Calu3 (cell line): ENCODE measurements at regions not wholly inside any gene's neighbourhood (a gene's known extent, or its start where the extent isn't known, plus 50 kb on each side); places are given as distances from the start of the nearest gene placed in this dataset.

Experiments
- BruUV-seq: library from RNA; stranded (reverse); fragments of 400-500 nt; replicated peaks from 2 replicates; lab custom pipeline; 2021; lab: Mats Ljungman, UMichigan
- CTCF ChIA-PET: fragments of 300-600 bp; sonication (Branson Sonifier 250); formaldehyde crosslinking; loops from one replicate; lab custom pipeline; 2022; ENCODE audit warnings: antibody characterized with exemption; lab: Charles Lee
- DNase-seq: peaks from one replicate; pipeline ENCODE4 v3.0.0; 2022
- H3K27ac Mint-ChIP-seq: one replicate; pipeline ENCODE4 v1.8.0; 2022; ENCODE audit warnings: mixed read lengths; ENCODE audit not compliant: unreplicated experiment
- H3K27me3 Mint-ChIP-seq: one replicate; pipeline ENCODE4 v1.8.0; 2022; ENCODE audit warnings: mixed read lengths; ENCODE audit not compliant: unreplicated experiment
- H3K36me3 Mint-ChIP-seq: one replicate; pipeline ENCODE4 v1.8.0; 2022; ENCODE audit warnings: mild to moderate bottlenecking, moderate library complexity, mixed read lengths; ENCODE audit not compliant: insufficient read depth, unreplicated experiment
- H3K4me1 Mint-ChIP-seq: one replicate; pipeline ENCODE4 v1.8.0; 2022; ENCODE audit warnings: mild to moderate bottlenecking, low read depth, mixed read lengths; ENCODE audit not compliant: unreplicated experiment
- H3K4me3 Mint-ChIP-seq: one replicate; pipeline ENCODE4 v1.8.0; 2022; ENCODE audit warnings: mild to moderate bottlenecking, low read depth, moderate library complexity, mixed read lengths; ENCODE audit not compliant: unreplicated experiment
- H3K9me3 Mint-ChIP-seq: one replicate; pipeline ENCODE4 v1.8.0; 2022; ENCODE audit warnings: low read depth, mixed read lengths; ENCODE audit not compliant: unreplicated experiment
- CTCF ChIP-seq: fragments of 200-600 bp; IDR thresholded peaks from one replicate; pipeline ENCODE4 v1.8.0; 2022; ENCODE audit warnings: antibody characterized with exemption; ENCODE audit not compliant: unreplicated experiment
- intact Hi-C: fragments of 100-400 bp; cut with micrococcal nuclease; formaldehyde crosslinking; loops from one replicate; pipeline ENCODE4 v1.10.0; 2022; ENCODE audit not compliant: unreplicated experiment

GRCh38 chr4:130712038-130712437 lies 1616.1 kb downstream of the C4orf33 start:
- H3K27ac Mint-ChIP-seq = no peak overlapping the region
- no peaks in the 10 kb centered on the region for H3K27me3 Mint-ChIP-seq
- no TSS peak for BruUV-seq
- intact Hi-C loops = no loop called here
- CTCF ChIA-PET = no interaction called here
- H3K9me3 Mint-ChIP-seq = peaks cover 4% of the 10 kb centered on the region
- H3K4me1 Mint-ChIP-seq = peaks cover 8% of the 10 kb centered on the region
- no peak overlapping the region for H3K4me3 Mint-ChIP-seq
- TF ChIP-seq CTCF = no peak
- H3K36me3 Mint-ChIP-seq = no peaks in the 10 kb centered on the region
- DNase-seq = no peak

GRCh38 chr4:130714006-130714405 lies 1618.1 kb downstream of the C4orf33 start:
- CTCF ChIA-PET = no interaction called here

GRCh38 chr4:130722361-130722760 lies 1626.4 kb downstream of the C4orf33 start:
- no TSS peak for BruUV-seq
- intact Hi-C loops = no loop called here
- CTCF ChIA-PET = no interaction called here

More at GRCh38 chr4:130714006-130714405, 1618.1 kb downstream of the C4orf33 start:
- BruUV-seq = no TSS peak
- Mint-ChIP-seq H3K36me3 (no peaks in the 10 kb centered on the region), H3K9me3 (no peaks in the 10 kb centered on the region), H3K4me1 (peaks cover 8% of the 10 kb centered on the region), H3K4me3 (no peak overlapping the region), H3K27ac (no peak overlapping the region), H3K27me3 (no peaks in the 10 kb centered on the region)
- intact Hi-C loops = no loop called here
- no peak for TF ChIP-seq CTCF
- no peak for DNase-seq

GRCh38 chr4:130736436-130737185 lies 1640.7 kb downstream of the C4orf33 start:
- no peaks in the 10 kb centered on the region for H3K36me3 Mint-ChIP-seq

More at GRCh38 chr4:130722361-130722760, 1626.4 kb downstream of the C4orf33 start:
- TF ChIP-seq CTCF = no peak
- DNase-seq = no peak
- no peak overlapping the region for H3K4me3 Mint-ChIP-seq
- no peaks in the 10 kb centered on the region for H3K9me3 Mint-ChIP-seq
- no peaks in the 10 kb centered on the region for H3K36me3 Mint-ChIP-seq
- no peaks in the 10 kb centered on the region for H3K27me3 Mint-ChIP-seq
- no peaks in the 10 kb centered on the region for H3K4me1 Mint-ChIP-seq
- no peak overlapping the region for H3K27ac Mint-ChIP-seq

More at GRCh38 chr4:130736436-130737185, 1640.7 kb downstream of the C4orf33 start:
- H3K4me1 Mint-ChIP-seq = no peaks in the 10 kb centered on the region
- intact Hi-C loops = no loop called here
- peaks cover 2% of the 10 kb centered on the region for H3K9me3 Mint-ChIP-seq
- H3K4me3 Mint-ChIP-seq = no peak overlapping the region
- no peak for TF ChIP-seq CTCF
- H3K27me3 Mint-ChIP-seq = no peaks in the 10 kb centered on the region
- no peak overlapping the region for H3K27ac Mint-ChIP-seq
- BruUV-seq = no TSS peak
- no peak for DNase-seq
- CTCF ChIA-PET = no interaction called here
